ENCODE measurements at regions not wholly inside any gene's neighbourhood (a gene's known extent, or its start where the extent isn't known, plus 50 kb on each side); places are given as distances from the start of the nearest gene placed in this dataset.
"Not testable (repeated sequence)": the region's sequence is repeated elsewhere in the genome, so short reads cannot be mapped to it uniquely, and the experiment has no call there.

DNA sequence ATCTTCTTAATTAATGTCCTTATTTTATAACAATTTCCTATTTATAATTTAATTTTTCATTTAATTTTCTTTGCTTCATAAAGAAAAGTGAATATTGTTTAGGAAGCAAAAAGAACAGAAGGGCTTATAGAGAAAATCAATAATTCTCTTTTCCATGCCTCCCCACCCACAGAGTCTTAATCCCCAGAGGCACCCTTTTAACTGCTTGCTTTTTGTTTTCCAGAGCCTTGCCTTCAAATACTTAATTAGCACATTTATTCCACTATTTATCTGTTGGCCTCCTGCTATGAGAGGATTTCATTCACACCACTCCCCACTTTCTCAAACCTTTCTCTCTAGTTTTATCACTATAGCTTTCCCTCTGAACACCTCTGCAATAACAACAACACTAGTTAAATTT lies 373.6 kb downstream of the MBD2 start:
- no peak for DNase-seq (ENCODE audit: low read depth)
- no peak overlapping the region for H3K4me3 ChIP-seq (ENCODE audit: low read depth, low read length)
- ChIA-PET CTCF (no interaction called here), POLR2A (no interaction called here)
- TF ChIP-seq, protein P1, sequence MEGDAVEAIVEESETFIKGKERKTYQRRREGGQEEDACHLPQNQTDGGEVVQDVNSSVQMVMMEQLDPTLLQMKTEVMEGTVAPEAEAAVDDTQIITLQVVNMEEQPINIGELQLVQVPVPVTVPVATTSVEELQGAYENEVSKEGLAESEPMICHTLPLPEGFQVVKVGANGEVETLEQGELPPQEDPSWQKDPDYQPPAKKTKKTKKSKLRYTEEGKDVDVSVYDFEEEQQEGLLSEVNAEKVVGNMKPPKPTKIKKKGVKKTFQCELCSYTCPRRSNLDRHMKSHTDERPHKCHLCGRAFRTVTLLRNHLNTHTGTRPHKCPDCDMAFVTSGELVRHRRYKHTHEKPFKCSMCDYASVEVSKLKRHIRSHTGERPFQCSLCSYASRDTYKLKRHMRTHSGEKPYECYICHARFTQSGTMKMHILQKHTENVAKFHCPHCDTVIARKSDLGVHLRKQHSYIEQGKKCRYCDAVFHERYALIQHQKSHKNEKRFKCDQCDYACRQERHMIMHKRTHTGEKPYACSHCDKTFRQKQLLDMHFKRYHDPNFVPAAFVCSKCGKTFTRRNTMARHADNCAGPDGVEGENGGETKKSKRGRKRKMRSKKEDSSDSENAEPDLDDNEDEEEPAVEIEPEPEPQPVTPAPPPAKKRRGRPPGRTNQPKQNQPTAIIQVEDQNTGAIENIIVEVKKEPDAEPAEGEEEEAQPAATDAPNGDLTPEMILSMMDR (IDR thresholded peaks at IDR 0.05; ENCODE audit: insufficient read depth, low read depth, low read length) = no peak
- H3K27me3 ChIP-seq (ENCODE audit: control insufficient read depth, insufficient read depth, low read length) = no peaks in the 10 kb centered on the region
- no peaks in the 10 kb centered on the region for H3K36me3 ChIP-seq (ENCODE audit: control insufficient read depth, insufficient read depth, low read length)

DNA sequence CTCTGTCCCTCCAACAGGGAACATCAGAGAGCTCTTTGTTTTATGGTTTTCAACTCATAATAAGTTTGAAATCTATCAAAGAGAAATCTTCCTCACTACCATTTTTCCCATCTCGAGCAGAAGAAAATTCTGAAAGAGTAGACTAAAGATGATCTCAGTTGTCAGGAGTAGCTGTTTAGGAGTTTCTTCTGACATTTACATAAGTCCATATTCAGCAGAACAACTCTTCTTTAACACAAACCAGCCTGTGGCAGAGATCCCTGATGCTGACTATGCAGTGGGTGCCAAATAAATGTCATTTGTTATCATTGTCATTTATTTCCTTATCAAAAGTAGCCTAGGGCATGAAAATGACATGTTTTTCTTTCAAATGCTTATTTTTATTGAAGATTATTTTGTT lies 380.7 kb downstream of the MBD2 start:
- no peaks in the 10 kb centered on the region for H3K36me3 ChIP-seq (ENCODE audit: control insufficient read depth, insufficient read depth, low read length)
- TF ChIP-seq, protein P1 (IDR thresholded peaks at IDR 0.05; ENCODE audit: insufficient read depth, low read depth, low read length) = no peak
- DNase-seq (ENCODE audit: low read depth) = no peak
- POLR2A ChIA-PET = no interaction called here
- CTCF ChIA-PET = no interaction called here
- H3K4me3 ChIP-seq (ENCODE audit: low read depth, low read length) = no peak overlapping the region
- no peaks in the 10 kb centered on the region for H3K27me3 ChIP-seq (ENCODE audit: control insufficient read depth, insufficient read depth, low read length)

DNA sequence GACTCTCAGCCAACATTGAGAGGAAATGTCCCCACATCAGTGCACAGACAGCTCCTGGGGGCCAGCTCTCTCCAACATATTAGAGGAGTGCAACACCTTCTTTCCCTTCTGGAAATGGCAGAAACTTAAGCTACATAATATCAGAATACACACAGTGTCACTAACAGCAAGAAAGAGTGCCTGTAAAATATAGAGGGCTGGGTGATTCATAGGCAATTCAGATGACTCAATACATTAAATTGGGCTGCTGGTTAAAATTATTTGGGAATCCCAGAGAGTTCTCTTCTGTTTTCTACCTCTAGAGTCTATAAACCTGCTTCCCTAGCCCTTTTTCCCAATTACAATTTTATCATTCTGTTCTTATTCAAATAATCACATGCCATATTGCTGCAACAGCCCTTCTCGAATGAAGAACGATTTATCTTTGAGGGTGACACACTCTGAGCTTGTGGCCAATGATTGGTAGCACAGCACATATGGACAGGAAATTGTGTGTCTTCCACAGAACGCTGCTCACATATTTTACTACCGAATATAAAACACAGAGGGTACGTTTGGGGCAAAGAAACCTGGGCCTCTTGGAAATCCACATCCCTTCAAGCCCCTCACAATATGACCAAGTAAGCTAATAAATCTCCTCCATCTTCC lies 381.2 kb downstream of the MBD2 start:
- H3K36me3 ChIP-seq (ENCODE audit: control insufficient read depth, insufficient read depth, low read length) = no peaks in the 10 kb centered on the region
- no peak overlapping the region for H3K4me3 ChIP-seq (ENCODE audit: low read depth, low read length)
- TF ChIP-seq, protein P1 (IDR thresholded peaks at IDR 0.05; ENCODE audit: insufficient read depth, low read depth, low read length) = no peak
- POLR2A ChIA-PET = no interaction called here
- H3K27me3 ChIP-seq (ENCODE audit: control insufficient read depth, insufficient read depth, low read length) = no peaks in the 10 kb centered on the region
- no peak for DNase-seq (ENCODE audit: low read depth)
- CTCF ChIA-PET = interaction anchor here (0.5 kb wide), 1 partner anchor 105 kb away, joined by 3 read pairs; no protein-coding TSS in a partner anchor

DNA sequence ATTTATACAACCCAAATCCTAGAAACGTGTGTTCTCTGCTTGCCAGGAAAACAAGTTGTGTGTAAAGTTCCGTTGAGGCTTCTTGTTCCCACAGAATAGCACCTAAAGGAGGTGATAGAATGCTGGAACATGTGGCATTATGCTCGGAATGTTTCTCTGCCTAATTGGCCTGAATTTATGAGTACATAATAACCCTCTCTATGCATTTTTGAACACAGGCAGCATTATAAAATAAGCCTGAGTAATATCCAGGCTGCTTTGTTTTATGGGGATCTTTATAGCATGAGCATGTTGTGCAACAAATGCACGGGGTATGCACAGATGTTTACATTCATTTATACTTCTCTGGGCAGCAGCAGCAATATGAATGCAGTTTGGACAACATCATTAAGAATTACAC lies 385.7 kb downstream of the MBD2 start:
- POLR2A ChIA-PET = no interaction called here
- DNase-seq (ENCODE audit: low read depth) = no peak
- CTCF ChIA-PET = no interaction called here
- Histone ChIP-seq H3K4me3 (ENCODE audit: low read depth, low read length) (no peak overlapping the region), H3K27me3 (ENCODE audit: control insufficient read depth, insufficient read depth, low read length) (no peaks in the 10 kb centered on the region), H3K36me3 (ENCODE audit: control insufficient read depth, insufficient read depth, low read length) (no peaks in the 10 kb centered on the region)
- TF ChIP-seq, protein P1 (IDR thresholded peaks at IDR 0.05; ENCODE audit: insufficient read depth, low read depth, low read length) = no peak

DNA sequence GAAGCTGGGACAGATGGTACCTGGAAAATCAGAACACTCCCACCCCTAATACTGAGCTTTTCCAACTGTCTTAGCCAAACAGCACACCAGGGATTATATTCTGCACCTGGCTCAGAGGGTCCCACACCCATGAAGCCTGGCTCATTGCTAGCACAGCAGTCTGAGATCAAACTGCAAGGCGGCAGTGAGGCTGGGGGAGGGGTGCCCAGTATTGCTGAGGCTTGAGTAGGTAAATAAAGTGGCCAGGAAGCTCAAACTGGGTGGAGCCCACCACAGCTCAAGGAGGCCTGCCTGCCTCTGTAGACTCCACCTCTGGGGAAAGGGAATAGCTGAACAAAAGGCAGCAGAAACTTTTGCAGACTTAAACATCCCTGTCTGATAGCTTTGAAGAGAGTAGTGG lies 403.3 kb downstream of the MBD2 start:
- CTCF ChIA-PET = interaction anchor here (1.1 kb wide), 1 partner anchor 9 kb away, joined by 3 read pairs; no protein-coding TSS in a partner anchor
- H3K27me3 ChIP-seq (ENCODE audit: control insufficient read depth, insufficient read depth, low read length); H3K36me3 ChIP-seq (ENCODE audit: control insufficient read depth, insufficient read depth, low read length); POLR2A ChIA-PET; H3K4me3 ChIP-seq (ENCODE audit: low read depth, low read length); DNase-seq (ENCODE audit: low read depth): not testable (repeated sequence)

DNA sequence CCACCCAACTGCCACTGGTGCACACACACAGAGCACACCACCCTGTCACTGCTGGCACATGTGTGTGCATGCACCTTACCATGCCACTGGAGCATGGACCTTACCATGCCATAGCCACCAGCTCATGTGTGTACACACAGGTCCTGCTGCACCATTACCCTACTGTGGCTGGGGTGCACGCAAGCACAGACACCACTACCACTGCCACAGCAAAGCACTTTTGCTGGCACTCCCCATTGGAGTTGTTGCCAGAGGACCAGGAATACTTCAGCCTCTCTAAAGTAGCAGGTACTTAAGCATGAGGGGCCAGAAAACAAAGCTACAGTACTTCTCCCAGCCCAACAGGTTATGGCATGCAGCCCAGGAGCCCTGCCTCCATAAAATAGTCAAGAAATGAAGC lies 404.8 kb downstream of the MBD2 start:
- no peaks in the 10 kb centered on the region for H3K36me3 ChIP-seq (ENCODE audit: control insufficient read depth, insufficient read depth, low read length)
- ChIA-PET CTCF (no interaction called here), POLR2A (no interaction called here)
- TF ChIP-seq, protein P1 (IDR thresholded peaks at IDR 0.05; ENCODE audit: insufficient read depth, low read depth, low read length) = no peak
- DNase-seq (ENCODE audit: low read depth) = no peak
- H3K27me3 ChIP-seq (ENCODE audit: control insufficient read depth, insufficient read depth, low read length) = no peaks in the 10 kb centered on the region
- H3K4me3 ChIP-seq (ENCODE audit: low read depth, low read length) = no peak overlapping the region

Measured in BJ (cell line).